Endothelial cell of umbilical vein (primary cell): ENCODE measurements at regions not wholly inside any gene's neighbourhood (a gene's known extent, or its start where the extent isn't known, plus 50 kb on each side); places are given as distances from the start of the nearest gene placed in this dataset.

ENCODE experiments used
- BruUV-seq: library from RNA; stranded (reverse); fragments of 400-500 nt; replicated peaks from 2 replicates; lab custom pipeline; 2021; lab: Mats Ljungman, UMichigan
- CTCF ChIA-PET: fragments of 300-600, 350-600 bp; sonication (Branson Sonifier 250); formaldehyde crosslinking; loops from one replicate; lab custom pipeline; 2021; ENCODE audit warnings: antibody characterized with exemption, inconsistent platforms; lab: Charles Lee
- POLR2A ChIA-PET: fragments of 300-600, 350-600 bp; sonication (Branson Sonifier 250); formaldehyde crosslinking; loops from one replicate; lab custom pipeline; 2021; ENCODE audit warnings: antibody characterized with exemption, inconsistent platforms; lab: Charles Lee
- DNase-seq: peaks from one replicate; pipeline ENCODE4 v3.0.0-alpha.2; 2011; ENCODE audit warnings: low read depth, low spot score
- FAIRE-seq: peaks from 2 replicates; lab custom pipeline; 2011; peaks lifted over from hg19 to GRCh38; lab: Jason Lieb, UNC
- H2AFZ ChIP-seq: 2 replicates; pipeline ENCODE4 v1.6.0; 2012; ENCODE audit warnings: low read depth, low read length, control low read depth, inconsistent platforms
- H3K27ac ChIP-seq: 2 replicates; pipeline ENCODE4 v1.5.1; 2011; ENCODE audit warnings: low read depth, mild to moderate bottlenecking, control low read depth, low read length, moderate library complexity; ENCODE audit not compliant: insufficient read depth
- H3K27me3 ChIP-seq, 2 experiments: 2 replicates each; pipeline versions ENCODE4 v1.6.0 to v1.6.1; 2011; ENCODE audit warnings: low read length in 2 of 2, mixed read lengths in 1 of 2; ENCODE audit not compliant: control insufficient read depth in 2 of 2, insufficient read depth in 2 of 2
- H3K36me3 ChIP-seq, 2 experiments: 2 replicates in 1 of 2; 3 replicates in 1 of 2; pipeline ENCODE4 v1.5.1; 2011; ENCODE audit warnings: low read length in 2 of 2, mild to moderate bottlenecking in 1 of 2, moderate library complexity in 1 of 2; ENCODE audit not compliant: control insufficient read depth in 2 of 2, insufficient read depth in 2 of 2; ENCODE audit errors: extremely low read depth in 1 of 2
- H3K4me1 ChIP-seq: 3 replicates; pipeline ENCODE4 v1.5.1; 2011; ENCODE audit warnings: mild to moderate bottlenecking, low read length; ENCODE audit not compliant: control insufficient read depth, insufficient read depth; ENCODE audit errors: extremely low read depth
- H3K4me2 ChIP-seq: 2 replicates; pipeline ENCODE4 v1.6.1; 2011; ENCODE audit warnings: low read length, control low read depth, mixed read lengths; ENCODE audit not compliant: insufficient read depth
- H3K4me3 ChIP-seq, 3 experiments: fragments of 200-600 bp in 1 of 3; sonication (generic), shearing (Covaris generic) in 1 of 3; replicated peaks in 1 of 3; 2 replicates each; pipeline ENCODE4 v1.5.1; 2011 to 2016; ENCODE audit warnings: control low read depth in 3 of 3, low read length in 3 of 3, mild to moderate bottlenecking in 2 of 3, inconsistent platforms in 1 of 3, low read depth in 1 of 3, moderate library complexity in 1 of 3; ENCODE audit not compliant: insufficient read depth in 1 of 3
- H3K79me2 ChIP-seq: 2 replicates; pipeline ENCODE4 v1.6.0; 2012; ENCODE audit warnings: low read length, inconsistent platforms; ENCODE audit not compliant: control insufficient read depth, insufficient read depth
- H3K9ac ChIP-seq: replicated peaks from 2 replicates; pipeline ENCODE3; 2011; ENCODE audit warnings: low read length, control low read depth; ENCODE audit not compliant: insufficient read depth; ENCODE audit errors: extremely low read depth
- H3K9me1 ChIP-seq: replicated peaks from 3 replicates; pipeline ENCODE4 v1.6.0; 2011; ENCODE audit warnings: mild to moderate bottlenecking, low read length; ENCODE audit not compliant: control insufficient read depth, insufficient read depth; ENCODE audit errors: extremely low read depth
- H3K9me3 ChIP-seq: replicated peaks from 2 replicates; pipeline ENCODE4 v1.5.1; 2012; ENCODE audit warnings: low read length, inconsistent platforms; ENCODE audit not compliant: control insufficient read depth, insufficient read depth
- H4K20me1 ChIP-seq: replicated peaks from 2 replicates; pipeline ENCODE3; 2011; ENCODE audit warnings: mild to moderate bottlenecking, low read length; ENCODE audit not compliant: control insufficient read depth, insufficient read depth; ENCODE audit errors: extremely low read depth
- CTCF ChIP-seq, 2 donors: IDR thresholded peaks; 1 replicate in 1 of 2; 2 replicates in 1 of 2; pipeline ENCODE4 v1.5.1; 2011; ENCODE audit warnings: low read length in 2 of 2, mild to moderate bottlenecking in 2 of 2, moderate library complexity in 2 of 2, control low read depth in 1 of 2, inconsistent platforms in 1 of 2, low read depth in 1 of 2; ENCODE audit not compliant: insufficient read depth in 1 of 2; ENCODE audit errors: extremely low read depth in 1 of 2
- EZH2 ChIP-seq: IDR thresholded peaks from 2 replicates; pipeline ENCODE4 v1.6.1; 2012; ENCODE audit warnings: borderline replicate concordance, low read depth, mild to moderate bottlenecking, moderate library complexity, low read length, inconsistent platforms; ENCODE audit not compliant: severe bottlenecking
- GATA2 ChIP-seq: IDR thresholded peaks from 2 replicates; pipeline ENCODE4 v1.7.0; 2011; ENCODE audit warnings: low read depth, mild to moderate bottlenecking, moderate library complexity, mixed read lengths, low read length; ENCODE audit not compliant: insufficient read length, insufficient read depth
- POLR2A ChIP-seq: IDR thresholded peaks from 2 replicates; pipeline ENCODE4 v1.6.1; 2012; ENCODE audit warnings: low read depth, mild to moderate bottlenecking, control low read depth, low read length
- POLR2AphosphoS5 ChIP-seq: IDR thresholded peaks from 2 replicates; pipeline ENCODE4 v1.6.1; 2012; ENCODE audit warnings: low read depth, mild to moderate bottlenecking, control low read depth, low read length, moderate library complexity; ENCODE audit not compliant: insufficient read depth
- dilution Hi-C: fragments of 300-500 bp; cut with MboI; formaldehyde crosslinking; loops from one replicate; pipeline ENCODE4 v1.15.0; 2019; ENCODE audit warnings: low sequenced_read_pairs; ENCODE audit not compliant: extremely low pct_ligation_motif_present
- intact Hi-C: fragments of 100-400 bp; cut with micrococcal nuclease; formaldehyde crosslinking; loops from one replicate; pipeline ENCODE4 v1.10.0; 2022
- TF ChIP-seq, protein P1 (sequence below): IDR thresholded peaks from 2 replicates; pipeline ENCODE4 v1.6.1; 2011; ENCODE audit not compliant: insufficient read depth, insufficient read length

GRCh38 chr2:160920791-160921303, 239.4 kb upstream of the TANK start:
- no peak overlapping the region for H3K4me3 ChIP-seq
- no peaks in the 10 kb centered on the region for H4K20me1 ChIP-seq
- no peak overlapping the region for H3K4me2 ChIP-seq
- ChIA-PET CTCF (interaction anchor here (0.9 to 1.5 kb wide), 5 partner anchors 50 to 597 kb away, joined by 3 to 9 read pairs (median 5); no protein-coding TSS in a partner anchor), POLR2A (no interaction called here)
- peaks cover 11% of the 10 kb centered on the region for H3K4me1 ChIP-seq
- H2AFZ ChIP-seq: peak overlapping the region; percentile 28
- no peak overlapping the region for H3K27ac ChIP-seq
- intact Hi-C loops: no loop called here
- TF ChIP-seq POLR2A (no peak), POLR2AphosphoS5 (no peak), EZH2 (no peak), CTCF (IDR thresholded peaks at IDR 0.05; ENCODE audit: extremely low read depth in 1 of 2, insufficient read depth in 1 of 2, low read depth in 1 of 2, low read length in 2 of 2) (no peak), GATA2 (no peak)
- TF ChIP-seq, protein P1, sequence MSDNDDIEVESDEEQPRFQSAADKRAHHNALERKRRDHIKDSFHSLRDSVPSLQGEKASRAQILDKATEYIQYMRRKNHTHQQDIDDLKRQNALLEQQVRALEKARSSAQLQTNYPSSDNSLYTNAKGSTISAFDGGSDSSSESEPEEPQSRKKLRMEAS: no peak
- H3K9ac ChIP-seq: no peak overlapping the region
- no peaks in the 10 kb centered on the region for H3K9me3 ChIP-seq
- H3K27me3 ChIP-seq: no peaks in the 10 kb centered on the region
- H3K9me1 ChIP-seq: no peaks in the 10 kb centered on the region
- DNase-seq (peak; percentile 44), FAIRE-seq (peak; percentile 38)
- no TSS peak for BruUV-seq
- H3K79me2 ChIP-seq: no peaks in the 10 kb centered on the region
- H3K36me3 ChIP-seq: no peaks in the 10 kb centered on the region
- dilution Hi-C loops: no loop called here
